ENCODE measurements at regions not wholly inside any gene's neighbourhood (a gene's known extent, or its start where the extent isn't known, plus 50 kb on each side); places are given as distances from the start of the nearest gene placed in this dataset.
"Not testable (repeated sequence)": the region's sequence is repeated elsewhere in the genome, so short reads cannot be mapped to it uniquely, and the experiment has no call there.

DNA sequence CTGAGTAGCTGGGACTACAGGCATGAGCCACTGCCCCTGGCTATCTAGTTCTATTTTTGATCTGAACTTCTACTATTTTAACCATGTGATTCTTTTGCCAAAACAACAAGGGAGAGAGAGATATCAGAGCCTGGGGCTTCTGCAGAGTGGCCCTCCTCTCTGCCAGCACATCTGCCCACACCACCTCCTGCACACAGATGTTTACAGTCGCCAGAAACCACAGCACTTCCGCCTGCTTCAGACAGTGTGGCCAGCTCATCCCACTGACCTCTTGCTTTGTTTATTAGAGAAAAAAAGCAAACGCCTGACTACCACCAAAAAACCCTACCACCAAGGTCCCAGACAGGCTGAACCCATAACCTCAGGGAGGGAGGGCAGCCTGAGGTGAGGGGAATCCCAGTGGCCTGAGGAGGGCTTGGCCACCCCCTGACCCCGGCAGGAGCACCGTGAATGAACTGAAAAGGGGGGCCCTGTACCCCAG lies 85.9 kb upstream of the ABHD2 start:
- ChIA-PET POLR2A (interaction anchor here (0.6 to 1.5 kb wide), 3 partner anchors 86 to 119 kb away, joined by 3 to 4 read pairs (median 3); partner anchors contain the start of gene ABHD2), CTCF (interaction anchor here (1.2 to 4.8 kb wide), 4 partner anchors 16 to 175 kb away, joined by 3 to 74 read pairs (median 6); no protein-coding TSS in a partner anchor)
- Histone ChIP-seq H3K27me3 (ENCODE audit: control insufficient read depth, insufficient read depth, low read length) (no peaks in the 10 kb centered on the region), H3K4me3 (ENCODE audit: low read depth, low read length) (no peak overlapping the region), H3K27ac (ENCODE audit: low read depth, low read length) (peak overlapping the region; percentile 52), H3K9me3 (ENCODE audit: control insufficient read depth, insufficient read depth, low read length) (no peaks in the 10 kb centered on the region)
- peak; percentile 66 for DNase-seq (ENCODE audit: low read depth, low spot score)
- TF ChIP-seq, protein P1, sequence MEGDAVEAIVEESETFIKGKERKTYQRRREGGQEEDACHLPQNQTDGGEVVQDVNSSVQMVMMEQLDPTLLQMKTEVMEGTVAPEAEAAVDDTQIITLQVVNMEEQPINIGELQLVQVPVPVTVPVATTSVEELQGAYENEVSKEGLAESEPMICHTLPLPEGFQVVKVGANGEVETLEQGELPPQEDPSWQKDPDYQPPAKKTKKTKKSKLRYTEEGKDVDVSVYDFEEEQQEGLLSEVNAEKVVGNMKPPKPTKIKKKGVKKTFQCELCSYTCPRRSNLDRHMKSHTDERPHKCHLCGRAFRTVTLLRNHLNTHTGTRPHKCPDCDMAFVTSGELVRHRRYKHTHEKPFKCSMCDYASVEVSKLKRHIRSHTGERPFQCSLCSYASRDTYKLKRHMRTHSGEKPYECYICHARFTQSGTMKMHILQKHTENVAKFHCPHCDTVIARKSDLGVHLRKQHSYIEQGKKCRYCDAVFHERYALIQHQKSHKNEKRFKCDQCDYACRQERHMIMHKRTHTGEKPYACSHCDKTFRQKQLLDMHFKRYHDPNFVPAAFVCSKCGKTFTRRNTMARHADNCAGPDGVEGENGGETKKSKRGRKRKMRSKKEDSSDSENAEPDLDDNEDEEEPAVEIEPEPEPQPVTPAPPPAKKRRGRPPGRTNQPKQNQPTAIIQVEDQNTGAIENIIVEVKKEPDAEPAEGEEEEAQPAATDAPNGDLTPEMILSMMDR (IDR thresholded peaks at IDR 0.05; ENCODE audit: low read depth, low read length), result no peak

DNA sequence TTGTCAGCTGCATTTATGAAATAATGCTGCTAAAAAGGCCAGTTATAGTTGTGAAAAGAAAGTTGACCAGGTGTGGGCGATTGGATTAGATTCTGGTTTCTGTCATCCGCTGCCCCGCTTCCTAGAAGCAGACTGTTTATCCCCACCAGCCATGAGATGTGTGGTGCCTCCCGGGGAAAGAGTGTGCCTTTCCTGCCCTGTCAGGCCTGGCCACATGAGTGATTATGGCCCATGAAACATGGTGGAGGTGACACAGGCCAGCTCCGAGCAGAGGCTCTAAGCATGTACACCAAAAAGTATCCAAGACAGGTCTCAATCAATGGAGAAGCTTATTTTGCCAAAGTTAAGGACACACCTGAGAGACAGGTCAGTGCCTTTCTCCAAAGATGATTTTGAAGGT lies 85.4 kb upstream of the ABHD2 start:
- no peak for DNase-seq (ENCODE audit: low read depth, low spot score)
- H3K9me3 ChIP-seq (ENCODE audit: control insufficient read depth, insufficient read depth, low read length), result no peaks in the 10 kb centered on the region
- no peaks in the 10 kb centered on the region for H3K27me3 ChIP-seq (ENCODE audit: control insufficient read depth, insufficient read depth, low read length)
- TF ChIP-seq, protein P1 (IDR thresholded peaks at IDR 0.05; ENCODE audit: low read depth, low read length), result no peak
- ChIA-PET POLR2A (interaction anchor here (0.6 to 1.5 kb wide), 2 partner anchors 85 to 119 kb away, joined by 3 read pairs; partner anchors contain the start of gene ABHD2), CTCF (interaction anchor here (0.7 to 4.8 kb wide), 8 partner anchors 13 to 175 kb away, joined by 3 to 74 read pairs (median 5); no protein-coding TSS in a partner anchor)
- H3K4me3 ChIP-seq (ENCODE audit: low read depth, low read length), result no peak overlapping the region
- peak overlapping the region; percentile 52 for H3K27ac ChIP-seq (ENCODE audit: low read depth, low read length)

- Histone ChIP-seq H3K4me3 (ENCODE audit: low read depth, low read length) (no peak overlapping the region), H3K27me3 (ENCODE audit: control insufficient read depth, insufficient read depth, low read length) (no peaks in the 10 kb centered on the region), H3K9me3 (ENCODE audit: control insufficient read depth, insufficient read depth, low read length) (no peaks in the 10 kb centered on the region), H3K27ac (ENCODE audit: low read depth, low read length) (no peak overlapping the region)
- DNase-seq (ENCODE audit: low read depth, low spot score), result peak; percentile 27
- CTCF ChIA-PET, result interaction anchor here (0.6 to 4.8 kb wide), 9 partner anchors 14 to 174 kb away, joined by 3 to 74 read pairs (median 6); no protein-coding TSS in a partner anchor
- TF ChIP-seq, protein P1 (IDR thresholded peaks at IDR 0.05; ENCODE audit: low read depth, low read length), result peak; percentile 71
- POLR2A ChIA-PET, result interaction anchor here (0.9 to 1.1 kb wide), 2 partner anchors 92 to 99 kb away, joined by 4 read pairs; no protein-coding TSS in a partner anchor
These were observed 84.2 kb upstream of the ABHD2 start for GRCh38 chr15:89003865-89004725.

DNA sequence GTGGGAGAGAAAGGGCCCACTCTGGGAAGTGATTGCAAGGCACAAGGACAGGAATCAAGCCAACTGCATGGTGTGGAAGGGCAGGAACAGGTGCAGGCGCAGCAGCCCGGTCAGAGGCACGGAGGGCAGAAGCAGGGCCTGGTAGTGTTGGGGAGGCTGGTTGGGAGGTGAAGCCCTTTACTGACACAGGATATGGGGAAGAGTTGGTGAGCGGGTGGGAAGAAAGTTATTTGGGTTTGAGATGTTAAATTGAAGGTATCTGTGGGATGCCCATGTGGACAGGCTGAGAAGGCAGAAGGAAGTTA lies 83.6 kb upstream of the ABHD2 start:
- Histone ChIP-seq H3K27ac (ENCODE audit: low read depth, low read length) (no peak overlapping the region), H3K27me3 (ENCODE audit: control insufficient read depth, insufficient read depth, low read length) (no peaks in the 10 kb centered on the region), H3K4me3 (ENCODE audit: low read depth, low read length) (no peak overlapping the region), H3K9me3 (ENCODE audit: control insufficient read depth, insufficient read depth, low read length) (no peaks in the 10 kb centered on the region)
- TF ChIP-seq, protein P1 (IDR thresholded peaks at IDR 0.05; ENCODE audit: low read depth, low read length), result no peak
- POLR2A ChIA-PET, result interaction anchor here (0.9 to 1.1 kb wide), 2 partner anchors 93 to 100 kb away, joined by 4 read pairs; no protein-coding TSS in a partner anchor
- no peak for DNase-seq (ENCODE audit: low read depth, low spot score)
- CTCF ChIA-PET, result interaction anchor here (0.6 to 4.8 kb wide), 6 partner anchors 15 to 173 kb away, joined by 3 to 74 read pairs (median 6); no protein-coding TSS in a partner anchor

GRCh38 chr15:89007527-89007926 lies 80.7 kb upstream of the ABHD2 start:
- POLR2A ChIA-PET; H3K4me3 ChIP-seq (ENCODE audit: low read depth, low read length); H3K9me3 ChIP-seq (ENCODE audit: control insufficient read depth, insufficient read depth, low read length); CTCF ChIA-PET; H3K27ac ChIP-seq (ENCODE audit: low read depth, low read length); DNase-seq (ENCODE audit: low read depth, low spot score); H3K27me3 ChIP-seq (ENCODE audit: control insufficient read depth, insufficient read depth, low read length): not testable (repeated sequence)
